OCI-LY1 (cell line): ENCODE measurements at regions not wholly inside any gene's neighbourhood (a gene's known extent, or its start where the extent isn't known, plus 50 kb on each side); places are given as distances from the start of the nearest gene placed in this dataset.
"Not testable (repeated sequence)": the region's sequence is repeated elsewhere in the genome, so short reads cannot be mapped to it uniquely, and the experiment has no call there.

Source experiments
- H2AFZ ChIP-seq: fragments of 200-600 bp; sonication (generic), shearing (Covaris generic); 2 replicates; pipeline ENCODE4 v1.6.0; 2014; ENCODE audit warnings: antibody characterized with exemption, mild to moderate bottlenecking, low read length
- H3F3A ChIP-seq: fragments of 200-600 bp; sonication (generic), shearing (Covaris generic); 2 replicates; pipeline ENCODE4 v1.6.0; 2014; ENCODE audit warnings: mild to moderate bottlenecking, antibody characterized with exemption, low read length, moderate library complexity; ENCODE audit not compliant: insufficient read depth
- H3K27ac ChIP-seq: fragments of 200-600 bp; sonication (generic); 2 replicates; pipeline ENCODE4 v1.5.1; 2014; ENCODE audit warnings: low read length, mixed run types, mild to moderate bottlenecking, low read depth; ENCODE audit not compliant: poor library complexity, severe bottlenecking
- H3K27me3 ChIP-seq: fragments of 200-600 bp; sonication (generic); 2 replicates; pipeline ENCODE4 v1.6.0; 2014; ENCODE audit warnings: antibody characterized with exemption, mild to moderate bottlenecking, low read length, moderate library complexity; ENCODE audit not compliant: insufficient read depth
- H3K36me3 ChIP-seq: fragments of 200-600 bp; sonication (generic); 2 replicates; pipeline ENCODE4 v1.6.1; 2014; ENCODE audit warnings: mild to moderate bottlenecking, antibody characterized with exemption, low read length, moderate library complexity, mixed read lengths; ENCODE audit not compliant: insufficient read depth
- H3K4me1 ChIP-seq: fragments of 200-600 bp; sonication (generic); 2 replicates; pipeline ENCODE4 v1.5.1; 2014; ENCODE audit warnings: mild to moderate bottlenecking, low read length, moderate library complexity; ENCODE audit not compliant: insufficient read depth, severe bottlenecking
- H3K4me2 ChIP-seq: fragments of 200-600 bp; sonication (generic), shearing (Covaris generic); 2 replicates; pipeline ENCODE4 v1.6.1; 2014; ENCODE audit warnings: low read length
- H3K4me3 ChIP-seq: fragments of 200-600 bp; sonication (generic); 2 replicates; pipeline ENCODE4 v1.5.1; 2014; ENCODE audit warnings: low read length, low read depth, mild to moderate bottlenecking, mixed read lengths; ENCODE audit not compliant: poor library complexity, severe bottlenecking
- H3K79me2 ChIP-seq: fragments of 200-600 bp; shearing (Covaris generic); 2 replicates; pipeline ENCODE4 v1.6.1; 2016; ENCODE audit warnings: mixed run types, low read length, mixed read lengths; ENCODE audit not compliant: insufficient read depth
- H3K9ac ChIP-seq: fragments of 200-600 bp; sonication (generic), shearing (Covaris generic); 2 replicates; pipeline ENCODE4 v1.6.1; 2014; ENCODE audit warnings: mild to moderate bottlenecking, low read length, mixed read lengths
- H3K9me2 ChIP-seq: fragments of 200-600 bp; sonication (generic), shearing (Covaris generic); 2 replicates; pipeline ENCODE4 v1.6.1; 2014; ENCODE audit warnings: low read depth, mild to moderate bottlenecking, low read length, mixed read lengths
- H3K9me3 ChIP-seq: fragments of 200-600 bp; shearing (Covaris generic); 2 replicates; pipeline ENCODE4 v1.6.1; 2014; ENCODE audit warnings: low read length, mixed read lengths
- H4K20me1 ChIP-seq: fragments of 200-600 bp; sonication (generic), shearing (Covaris generic); 2 replicates; pipeline ENCODE4 v1.6.0; 2016; ENCODE audit warnings: mild to moderate bottlenecking, low read length; ENCODE audit not compliant: insufficient read depth
- CTCF ChIP-seq: fragments of 200-600 bp; sonication (generic), shearing (Covaris generic); IDR thresholded peaks from 2 replicates; pipeline ENCODE4 v1.5.1; 2017; ENCODE audit warnings: mild to moderate bottlenecking, antibody characterized with exemption, low read length, moderate library complexity, mixed read lengths
- EZH2 ChIP-seq: fragments of 200-600 bp; sonication (generic), shearing (Covaris generic); IDR thresholded peaks from 2 replicates; pipeline ENCODE4 v1.8.0; 2017; ENCODE audit warnings: borderline replicate concordance, mixed run types, mild to moderate bottlenecking, antibody characterized with exemption, low read length, moderate library complexity, mixed read lengths

GRCh38 chr20:22523128-22523498 lies 61.3 kb downstream of the FOXA2 start:
- no peaks in the 10 kb centered on the region for H3K9me2 ChIP-seq
- H3K4me2 ChIP-seq = no peak overlapping the region
- TF ChIP-seq CTCF = no peak
- TF ChIP-seq EZH2 = no peak
- no peaks in the 10 kb centered on the region for H3K27me3 ChIP-seq
- H3K4me1 ChIP-seq = no peaks in the 10 kb centered on the region
- no peaks in the 10 kb centered on the region for H3K36me3 ChIP-seq
- no peak overlapping the region for H3K9ac ChIP-seq
- no peak overlapping the region for H2AFZ ChIP-seq
- no peaks in the 10 kb centered on the region for H3K9me3 ChIP-seq
- no peaks in the 10 kb centered on the region for H3K79me2 ChIP-seq
- no peaks in the 10 kb centered on the region for H3F3A ChIP-seq
- H4K20me1 ChIP-seq = no peaks in the 10 kb centered on the region
- H3K27ac ChIP-seq = no peak overlapping the region
- no peak overlapping the region for H3K4me3 ChIP-seq

GRCh38 chr20:22522701-22523100 lies 61.7 kb downstream of the FOXA2 start:
- H3F3A ChIP-seq = no peaks in the 10 kb centered on the region
- no peak overlapping the region for H3K4me2 ChIP-seq
- no peaks in the 10 kb centered on the region for H3K79me2 ChIP-seq
- no peaks in the 10 kb centered on the region for H3K9me3 ChIP-seq
- no peak overlapping the region for H2AFZ ChIP-seq
- no peaks in the 10 kb centered on the region for H3K9me2 ChIP-seq
- no peak overlapping the region for H3K4me3 ChIP-seq
- TF ChIP-seq CTCF (no peak), EZH2 (no peak)
- H3K9ac ChIP-seq = no peak overlapping the region
- no peaks in the 10 kb centered on the region for H4K20me1 ChIP-seq
- no peaks in the 10 kb centered on the region for H3K4me1 ChIP-seq
- no peak overlapping the region for H3K27ac ChIP-seq
- no peaks in the 10 kb centered on the region for H3K36me3 ChIP-seq
- no peaks in the 10 kb centered on the region for H3K27me3 ChIP-seq

- H3F3A ChIP-seq, H3K4me2 ChIP-seq, H3K9me3 ChIP-seq, H3K27ac ChIP-seq, H3K4me1 ChIP-seq, H2AFZ ChIP-seq, H3K9ac ChIP-seq, H3K27me3 ChIP-seq, H3K36me3 ChIP-seq, H3K9me2 ChIP-seq, H4K20me1 ChIP-seq, H3K79me2 ChIP-seq, H3K4me3 ChIP-seq: not testable (repeated sequence)
These were observed 62.4 kb downstream of the FOXA2 start for GRCh38 chr20:22521940-22522339.

GRCh38 chr20:22520381-22520780 lies 64.0 kb downstream of the FOXA2 start:
- H3K9me2 ChIP-seq = no peaks in the 10 kb centered on the region
- H3K4me2 ChIP-seq = no peak overlapping the region
- H3K36me3 ChIP-seq = no peaks in the 10 kb centered on the region
- no peaks in the 10 kb centered on the region for H3K79me2 ChIP-seq
- TF ChIP-seq EZH2 (no peak), CTCF (no peak)
- H3K4me3 ChIP-seq = no peak overlapping the region
- H3K27ac ChIP-seq = no peak overlapping the region
- H2AFZ ChIP-seq = no peak overlapping the region
- no peaks in the 10 kb centered on the region for H3K4me1 ChIP-seq
- H3F3A ChIP-seq = no peaks in the 10 kb centered on the region
- H3K9me3 ChIP-seq = no peaks in the 10 kb centered on the region
- no peaks in the 10 kb centered on the region for H3K27me3 ChIP-seq
- no peak overlapping the region for H3K9ac ChIP-seq
- no peaks in the 10 kb centered on the region for H4K20me1 ChIP-seq
